Activated CD4-positive, alpha-beta T cell treated with anti-CD3 and anti-CD28 coated beads for 4 hours (primary cell): ENCODE measurements at regions not wholly inside any gene's neighbourhood (a gene's known extent, or its start where the extent isn't known, plus 50 kb on each side); places are given as distances from the start of the nearest gene placed in this dataset.

ENCODE experiments used
- DNase-seq, 2 donors: peaks; one replicate each; pipeline ENCODE4 v3.0.0-alpha.2; 2020

DNA sequence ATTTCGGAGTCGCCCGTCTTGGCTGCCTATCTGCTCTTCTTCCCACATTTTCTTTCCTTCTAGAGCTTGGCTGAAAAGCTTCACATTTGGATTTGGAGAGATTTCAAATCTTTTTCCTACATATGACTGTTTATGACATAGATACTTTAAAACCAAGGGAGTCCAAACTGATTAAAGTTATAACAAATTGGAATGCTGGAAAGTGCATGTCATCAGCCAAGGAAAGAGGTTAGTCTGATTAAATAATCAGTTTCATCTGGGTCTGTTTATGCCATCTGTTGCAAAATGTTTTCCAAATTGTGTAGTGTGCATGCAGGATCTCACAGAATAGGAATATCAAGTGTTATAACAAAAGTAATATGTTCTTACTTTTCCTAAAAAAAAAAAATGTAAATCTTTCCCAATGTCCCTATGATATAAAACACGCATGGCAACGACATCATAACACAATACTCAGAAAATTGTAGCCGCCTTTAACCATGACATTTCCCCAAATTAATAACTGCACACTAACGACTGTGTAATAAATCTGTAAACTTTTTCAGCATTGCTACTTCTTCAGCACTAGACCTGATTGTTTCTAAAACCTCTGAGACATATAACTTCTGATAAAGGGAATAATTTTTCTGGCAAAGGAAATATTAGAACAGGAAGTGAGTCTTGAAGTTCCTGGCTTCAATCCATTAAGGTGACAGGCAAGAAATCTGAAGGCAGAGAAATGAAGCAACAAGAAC, 230.2 kb upstream of the FOXQ1 start:
- no peak for DNase-seq

DNA sequence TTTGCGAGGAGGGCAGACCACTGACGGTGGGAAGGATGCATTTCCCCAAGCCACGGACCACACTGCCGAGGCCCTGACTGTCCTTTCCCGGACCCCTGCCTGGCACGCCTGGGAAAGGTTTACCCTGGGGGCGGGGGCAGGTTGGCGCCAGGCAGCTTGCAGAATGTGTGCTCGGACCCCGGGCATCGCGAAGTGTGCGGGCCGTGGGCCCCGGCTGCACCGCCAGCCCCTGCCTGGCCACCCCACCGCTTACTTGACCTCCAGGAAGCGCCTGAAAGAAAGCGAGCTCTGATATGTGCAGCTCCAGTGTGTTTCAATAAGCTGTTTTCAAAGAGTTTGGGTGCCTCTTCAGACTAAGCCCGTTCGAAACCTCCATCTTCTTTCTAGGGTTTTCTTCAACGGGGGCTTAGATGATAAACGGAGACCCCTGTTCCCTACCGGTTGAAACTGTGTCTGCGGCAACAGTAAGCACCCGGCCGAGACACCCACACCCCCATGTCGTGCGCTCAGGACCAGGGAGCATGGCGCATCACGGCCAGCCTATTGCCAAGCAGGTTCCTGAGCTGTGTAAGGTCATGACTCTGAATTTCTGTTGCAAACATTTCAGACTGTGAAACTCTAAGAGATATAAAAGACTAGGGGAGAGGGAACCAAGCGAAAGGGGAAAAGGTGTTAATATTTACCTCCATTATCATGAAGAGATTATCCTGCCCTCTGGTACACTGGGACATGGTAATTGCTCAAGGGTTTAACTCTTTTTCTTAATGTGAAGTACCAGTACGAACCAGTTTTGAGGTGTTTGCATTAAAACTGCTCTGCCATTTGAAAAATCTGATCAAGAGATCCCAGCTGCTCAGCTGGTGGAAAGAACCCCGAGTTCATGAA, 231.2 kb upstream of the FOXQ1 start:
- no peak for DNase-seq

DNA sequence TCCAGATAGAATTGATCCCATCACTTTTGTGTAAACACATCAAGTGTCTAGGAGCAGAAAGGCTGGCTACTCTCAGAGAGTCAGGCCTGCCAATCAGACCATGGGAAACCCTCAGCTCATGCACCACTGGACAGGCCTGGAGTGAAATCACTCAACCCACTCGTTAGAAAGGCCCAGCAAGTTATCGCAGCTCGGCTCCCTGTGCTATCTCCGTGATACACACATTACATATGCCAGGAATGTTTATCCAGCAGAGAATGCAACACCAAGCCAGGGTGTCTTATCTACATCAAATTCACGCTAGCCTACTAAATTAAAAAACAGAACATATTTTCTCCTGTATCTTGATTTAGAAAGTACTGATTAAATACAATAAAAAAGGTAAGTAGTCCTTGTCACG, 232.4 kb upstream of the FOXQ1 start:
- no peak for DNase-seq

DNA sequence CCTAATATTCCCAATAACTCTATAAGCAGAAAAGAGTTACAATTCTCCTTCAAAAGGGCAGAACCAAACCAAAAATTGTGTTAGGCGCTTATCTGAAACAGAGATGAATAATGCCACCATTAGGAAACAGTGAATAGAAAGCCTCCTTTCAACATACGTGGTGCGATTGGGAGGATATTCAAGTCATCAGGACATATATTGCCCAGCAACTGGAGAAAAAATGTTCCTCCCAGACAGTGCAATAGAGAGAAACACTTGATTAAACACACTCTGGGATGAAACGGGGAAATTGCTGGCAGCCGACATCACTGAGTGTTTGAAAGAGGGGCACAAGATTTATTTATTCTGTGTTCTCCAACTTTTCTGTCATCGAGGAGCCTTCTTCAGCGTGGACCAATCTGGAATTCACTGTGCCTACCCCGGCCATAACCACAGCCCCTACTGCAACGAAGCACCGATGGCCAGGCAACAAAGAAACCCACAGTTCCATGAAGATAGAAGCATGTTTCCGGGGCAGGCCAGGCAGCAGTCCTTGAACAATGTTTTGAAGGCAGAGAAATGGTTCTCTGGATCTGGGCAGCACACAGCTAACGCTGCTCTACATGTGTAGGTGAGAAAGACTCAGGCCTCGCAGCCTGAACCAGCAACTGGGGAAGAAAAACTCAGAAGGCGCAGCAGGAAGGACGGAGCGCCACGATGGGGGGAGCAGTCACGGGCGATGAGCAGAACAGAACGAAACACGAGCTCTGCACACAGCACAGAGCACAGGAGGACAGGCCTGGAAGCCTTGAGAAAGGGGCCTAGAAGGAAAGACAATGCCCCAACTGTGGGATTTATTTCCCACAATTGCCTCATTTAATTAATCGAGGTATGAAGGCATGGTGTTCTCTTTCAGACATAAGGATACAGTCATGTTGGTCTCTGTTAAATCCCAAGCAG, 234.2 kb upstream of the FOXQ1 start:
- no peak for DNase-seq

DNA sequence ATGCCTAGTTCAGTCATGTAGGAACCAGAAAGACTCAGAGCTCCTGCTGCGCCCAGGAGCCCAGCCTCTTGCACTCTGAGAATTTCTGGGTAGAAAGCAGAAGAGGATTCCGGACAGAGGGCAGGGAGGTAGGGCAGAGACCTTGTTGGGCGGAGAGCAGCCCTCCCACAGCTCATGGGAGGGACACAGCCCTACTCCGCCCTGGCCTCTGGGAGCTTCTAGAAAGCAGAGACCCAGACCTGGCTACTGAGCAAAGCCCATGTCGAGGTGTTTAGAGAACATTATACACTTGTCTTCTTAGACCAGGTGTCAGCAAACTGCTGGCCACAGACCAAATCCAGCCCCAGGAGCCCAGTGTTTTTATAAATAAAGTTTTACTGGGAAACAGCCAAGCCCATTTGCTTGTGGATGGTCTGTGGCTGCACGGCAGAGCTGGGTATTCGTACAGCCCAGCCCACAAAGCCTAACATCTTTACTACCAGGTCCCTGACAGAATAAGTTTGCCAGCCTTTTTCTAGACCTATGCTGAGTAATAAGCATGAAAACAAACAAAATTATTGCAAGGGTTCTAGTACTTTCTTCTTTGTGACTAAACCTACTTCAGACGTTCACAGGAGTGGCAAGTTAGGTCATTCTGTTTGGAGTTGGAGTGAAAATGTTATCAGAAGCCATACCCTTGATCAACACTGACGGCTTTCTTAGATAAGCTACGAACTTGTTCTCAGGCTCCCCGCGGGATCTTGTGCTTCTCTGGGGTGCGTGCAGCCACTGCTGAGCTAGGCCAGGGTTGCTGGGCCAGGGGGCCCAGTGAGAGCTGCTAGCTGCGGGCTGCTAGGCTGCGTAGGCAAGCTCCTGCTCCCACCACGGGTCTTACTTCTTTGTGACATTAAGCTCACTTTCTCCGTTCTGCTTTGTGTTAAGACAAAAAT, 235.1 kb upstream of the FOXQ1 start:
- no peak for DNase-seq

DNA sequence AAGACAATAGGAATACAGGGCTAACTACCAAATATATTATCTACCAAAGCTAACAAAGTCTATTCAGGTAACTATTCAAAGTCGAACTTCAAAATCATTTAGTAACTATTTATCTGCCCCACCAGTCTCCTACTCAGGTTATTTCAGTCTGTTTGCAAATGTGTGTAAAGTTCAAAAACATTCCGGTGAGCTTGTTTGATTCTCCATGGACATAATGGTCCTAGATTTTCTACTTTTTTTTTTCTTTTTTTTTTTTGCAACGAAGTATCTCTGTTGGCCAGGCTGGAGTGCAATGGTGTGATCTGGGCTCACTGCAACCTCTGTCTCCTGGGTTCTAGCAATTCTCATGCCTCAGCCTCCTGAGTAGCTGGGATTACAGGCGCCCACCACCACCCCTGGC, 236.0 kb upstream of the FOXQ1 start:
- no peak for DNase-seq

DNA sequence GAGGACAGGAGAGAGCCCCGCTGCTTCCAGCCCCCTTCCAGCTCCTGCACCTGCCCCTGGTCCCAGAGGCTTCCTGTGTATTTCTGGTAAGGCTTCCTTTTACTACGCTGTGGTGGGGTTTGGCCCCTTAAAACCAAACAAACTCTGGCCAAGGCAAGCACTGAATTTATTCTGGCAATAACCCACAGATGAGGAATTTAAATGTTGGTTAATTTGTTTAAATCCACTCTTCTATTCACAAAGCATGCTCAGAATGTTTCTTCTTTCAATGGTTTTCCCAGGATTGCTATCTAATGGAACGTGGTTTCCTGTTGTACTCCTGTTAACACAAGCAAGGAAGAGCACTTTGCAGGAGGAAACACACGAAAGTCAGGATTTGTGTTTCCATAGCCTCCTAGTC, 236.5 kb upstream of the FOXQ1 start:
- DNase-seq: no peak

DNA sequence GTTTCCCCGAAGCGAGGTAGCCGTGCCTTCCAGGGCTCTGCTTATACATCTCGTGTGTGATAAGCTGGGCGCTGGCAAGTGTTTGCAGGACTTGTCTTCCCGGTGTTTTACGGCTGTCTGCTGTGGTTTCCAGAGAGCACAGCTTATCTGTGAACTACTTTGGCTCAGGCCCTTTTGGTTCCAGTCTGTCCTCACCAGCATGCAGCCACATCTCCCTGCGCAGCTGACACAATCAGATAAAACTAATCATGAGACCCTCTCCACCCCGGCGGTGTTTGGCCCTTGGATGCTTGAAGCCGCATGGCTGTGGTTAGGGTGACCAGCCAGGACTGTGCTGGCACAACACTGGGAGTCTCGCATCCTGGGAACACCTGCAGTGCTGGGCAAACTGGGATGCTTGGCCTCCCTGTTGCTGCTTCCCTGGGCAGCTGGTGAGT, 241.8 kb upstream of the FOXQ1 start:
- no peak for DNase-seq

DNA sequence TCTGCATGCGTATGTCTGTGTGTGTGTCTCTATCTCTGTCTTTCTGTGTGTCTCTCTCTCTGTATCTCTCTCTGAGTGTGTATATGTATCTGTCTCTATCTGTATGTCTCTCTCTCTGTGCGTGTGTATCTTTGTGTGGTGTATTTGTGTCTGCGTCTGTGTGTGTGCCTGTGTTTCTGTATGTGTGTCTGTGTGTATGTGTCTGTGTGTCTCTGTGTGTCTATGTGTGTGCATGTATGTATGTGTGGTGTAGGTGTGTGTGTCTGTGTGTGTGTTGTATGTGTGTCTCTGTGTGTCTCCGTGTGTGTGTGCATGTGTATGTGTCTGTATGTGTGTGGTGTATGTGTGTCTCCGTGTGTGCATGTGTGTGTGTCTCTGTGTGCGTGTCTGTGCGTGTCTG, 243.0 kb upstream of the FOXQ1 start:
- DNase-seq: no peak

DNA sequence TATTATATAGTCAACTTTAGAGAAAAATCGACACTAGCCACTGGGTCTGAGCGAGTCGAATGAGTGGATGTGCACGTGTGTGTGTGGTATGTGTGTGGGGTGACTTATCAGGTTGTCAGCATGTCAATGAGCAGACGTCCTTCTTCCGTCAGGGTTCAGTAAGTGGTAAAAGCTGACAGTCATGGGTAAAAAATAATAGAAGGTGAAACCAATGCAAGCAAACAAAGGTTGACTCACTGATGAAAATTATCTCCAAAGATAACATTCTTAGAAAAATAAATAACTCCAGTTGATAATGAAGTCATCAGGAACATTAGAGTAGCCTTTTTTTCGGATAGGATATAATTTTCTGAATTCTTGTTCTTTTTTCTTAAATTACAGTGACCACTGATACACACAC, 243.8 kb upstream of the FOXQ1 start:
- DNase-seq: no peak

DNA sequence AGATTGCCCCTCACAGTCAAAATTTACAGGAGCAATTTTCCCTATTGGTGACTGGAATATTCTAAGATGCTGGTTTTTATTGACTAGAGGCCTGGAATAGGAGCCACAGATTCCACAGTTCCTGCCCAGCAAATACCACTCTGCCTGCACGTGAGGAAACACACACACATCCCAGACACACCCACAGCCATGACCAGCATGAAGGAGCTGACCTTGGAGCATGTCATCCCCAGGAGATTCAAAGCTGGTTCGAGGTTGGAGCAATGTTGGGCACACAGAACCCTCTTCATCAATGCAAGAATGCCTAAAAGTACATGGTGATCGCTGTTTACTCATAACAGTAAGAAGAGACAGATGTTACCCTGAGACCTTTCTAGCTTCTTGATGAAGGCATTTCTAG, 244.6 kb upstream of the FOXQ1 start:
- no peak for DNase-seq

DNA sequence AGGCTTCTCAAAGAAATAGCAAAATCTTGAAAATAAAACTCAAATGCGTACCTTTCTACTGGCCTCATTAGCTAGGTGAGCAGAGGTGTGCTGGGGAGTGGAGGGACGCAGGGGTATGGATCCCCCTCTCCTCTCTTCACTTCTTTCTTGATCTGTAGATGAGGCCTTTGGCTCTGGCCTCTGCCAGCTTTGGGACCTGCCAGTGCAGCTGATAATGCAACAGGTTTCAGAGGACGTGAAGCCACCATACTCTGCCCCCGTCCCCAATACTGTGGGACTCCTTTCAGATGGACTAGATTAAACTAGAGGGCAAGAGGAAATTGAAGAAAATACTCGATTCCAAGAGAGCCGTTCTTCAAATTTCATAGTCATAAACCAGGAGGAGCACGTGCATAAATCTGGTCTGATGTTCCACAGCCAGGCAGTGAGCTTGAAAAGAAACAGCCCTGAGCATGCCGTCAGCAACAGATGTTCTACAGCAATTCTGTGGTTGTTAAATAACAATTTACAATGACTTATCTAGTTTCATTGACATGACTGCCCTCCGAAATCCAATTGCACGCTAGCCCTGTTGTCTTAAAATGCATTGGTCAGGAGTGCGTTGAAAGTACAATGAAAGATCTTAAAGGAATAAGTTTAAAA, 245.3 kb upstream of the FOXQ1 start:
- no peak for DNase-seq

DNA sequence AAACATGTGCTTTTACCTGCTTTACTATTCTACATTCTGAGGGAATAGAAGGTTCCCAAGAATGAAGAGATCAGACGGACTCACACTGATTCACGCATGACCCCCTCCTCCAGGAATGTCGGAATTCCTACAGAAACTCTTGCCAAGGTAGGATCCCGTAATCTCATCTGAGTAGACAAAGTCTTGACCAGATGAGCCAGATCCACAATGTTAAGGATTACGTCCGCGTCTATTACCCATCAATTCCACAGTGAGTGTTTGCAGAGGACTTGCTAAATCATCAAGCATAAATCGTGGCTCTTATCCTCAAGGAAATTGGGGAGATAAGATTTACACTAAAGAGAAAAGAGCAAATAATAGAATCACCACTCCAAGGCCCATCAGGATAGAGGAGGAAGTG, 245.9 kb upstream of the FOXQ1 start:
- DNase-seq: no peak

DNA sequence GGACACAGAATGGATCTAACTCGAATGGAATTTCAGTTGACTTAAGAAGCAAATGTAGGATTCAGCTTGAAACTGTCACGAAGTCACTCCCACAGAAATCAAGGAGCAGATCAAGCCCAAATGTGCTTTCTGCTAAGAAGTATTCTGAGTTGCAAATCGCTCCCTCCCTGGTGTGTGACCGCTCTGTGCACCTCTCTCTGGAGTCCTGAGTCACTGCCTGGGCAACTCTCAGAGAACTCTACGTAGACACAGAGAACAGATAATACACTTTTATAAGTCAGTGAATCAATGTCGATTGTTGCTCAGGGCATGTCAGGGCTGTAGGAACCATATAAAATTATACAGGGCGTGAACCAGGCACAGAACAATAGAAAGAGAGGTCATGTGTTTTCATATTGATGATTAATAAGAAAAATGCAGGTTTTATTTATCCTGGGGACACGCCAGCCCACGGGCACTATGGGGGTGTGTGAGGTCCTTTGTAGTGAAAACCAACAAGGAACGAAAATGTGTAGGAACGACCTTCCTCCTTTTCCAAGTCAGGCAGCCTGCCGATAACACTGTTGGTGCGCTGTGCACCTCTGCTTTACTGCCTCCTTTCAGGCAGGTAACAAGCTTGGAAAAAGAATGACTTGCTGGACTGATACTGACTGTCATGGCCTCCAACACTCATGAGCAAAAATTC, 248.1 kb upstream of the FOXQ1 start:
- no peak for DNase-seq

DNA sequence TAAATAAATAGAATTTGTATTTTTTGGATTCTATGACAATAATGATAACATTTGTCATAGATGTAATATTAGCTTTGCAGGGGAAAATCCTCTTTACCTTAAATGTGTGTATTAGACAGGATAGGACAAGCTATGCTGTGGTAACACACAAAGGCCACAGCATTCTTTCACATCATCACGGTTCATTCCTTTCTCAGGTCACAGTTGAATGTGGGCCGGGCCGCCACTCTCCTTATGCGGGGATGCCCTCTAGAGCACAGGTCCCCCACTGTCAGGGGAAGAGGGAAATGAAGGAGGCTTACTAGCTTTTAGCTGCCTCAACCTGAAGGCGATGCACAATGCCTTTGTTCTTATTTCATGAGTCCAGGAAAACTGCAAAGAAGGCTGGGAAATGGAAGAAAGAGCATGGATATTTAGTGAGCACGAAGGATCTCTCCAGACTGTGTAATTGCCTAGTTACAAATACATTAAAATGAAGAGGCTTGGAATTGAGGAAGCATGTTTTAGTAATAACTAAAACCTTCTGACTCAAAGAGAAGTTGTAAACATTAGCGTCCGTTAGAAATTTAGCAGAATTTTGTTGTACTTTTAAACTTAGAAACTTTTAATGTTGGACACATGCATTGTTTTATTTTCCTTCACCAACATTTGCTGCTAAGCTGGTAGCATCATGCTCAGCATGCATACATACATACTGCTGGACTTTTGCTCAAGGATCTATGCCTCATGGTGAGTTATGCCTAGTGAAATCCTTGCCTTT, 248.9 kb upstream of the FOXQ1 start:
- no peak for DNase-seq

DNA sequence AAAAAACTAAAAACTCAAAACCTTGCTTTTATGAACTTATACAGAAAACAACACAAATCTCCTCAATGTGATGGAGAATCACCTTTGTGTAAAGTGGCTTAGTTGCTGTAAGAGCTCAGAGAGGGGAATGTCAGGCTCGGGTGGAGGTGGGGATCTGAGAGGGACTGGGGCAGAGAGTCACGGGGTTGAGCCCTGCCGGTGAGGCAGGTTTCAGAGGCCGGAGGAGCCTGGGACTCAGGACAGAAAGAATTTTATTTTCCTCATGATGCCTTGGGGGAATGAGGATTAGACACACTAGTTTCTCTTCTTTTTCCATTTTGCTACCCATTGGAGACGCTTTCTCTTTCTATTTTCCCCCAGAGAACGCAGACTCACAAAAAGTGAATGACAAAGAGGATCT, 252.3 kb upstream of the FOXQ1 start:
- DNase-seq: no peak

DNA sequence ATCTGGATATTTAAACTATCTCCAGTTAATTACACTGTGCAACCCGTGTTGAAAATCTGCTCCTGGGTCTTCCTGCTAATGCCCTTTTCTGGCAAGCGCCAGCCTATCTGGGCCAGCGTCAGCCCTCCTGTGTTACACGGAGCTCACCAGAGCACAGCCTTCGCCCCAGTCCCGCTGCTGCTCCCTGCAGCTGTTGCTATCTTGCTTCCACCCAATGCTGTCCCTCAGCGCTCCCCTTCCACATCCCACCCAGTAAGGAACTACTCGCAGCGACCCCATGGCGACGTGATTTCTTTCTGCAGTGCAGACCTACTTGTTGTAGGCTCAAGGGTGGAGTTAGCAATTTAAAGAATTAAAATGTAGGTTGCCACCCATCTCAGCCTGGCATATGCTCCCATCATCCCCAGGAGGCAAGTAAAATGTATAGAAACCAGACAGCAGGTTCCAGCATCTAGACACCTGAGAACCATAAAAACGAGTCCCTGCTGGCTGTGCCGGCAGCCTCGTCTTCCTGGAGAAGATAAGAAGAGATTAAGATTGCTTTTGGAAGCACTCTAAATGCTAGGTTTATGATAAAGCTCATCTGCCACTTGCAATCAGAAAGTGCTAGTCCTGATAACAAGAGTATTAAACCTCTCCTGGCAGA, 254.3 kb upstream of the FOXQ1 start:
- DNase-seq: no peak

DNA sequence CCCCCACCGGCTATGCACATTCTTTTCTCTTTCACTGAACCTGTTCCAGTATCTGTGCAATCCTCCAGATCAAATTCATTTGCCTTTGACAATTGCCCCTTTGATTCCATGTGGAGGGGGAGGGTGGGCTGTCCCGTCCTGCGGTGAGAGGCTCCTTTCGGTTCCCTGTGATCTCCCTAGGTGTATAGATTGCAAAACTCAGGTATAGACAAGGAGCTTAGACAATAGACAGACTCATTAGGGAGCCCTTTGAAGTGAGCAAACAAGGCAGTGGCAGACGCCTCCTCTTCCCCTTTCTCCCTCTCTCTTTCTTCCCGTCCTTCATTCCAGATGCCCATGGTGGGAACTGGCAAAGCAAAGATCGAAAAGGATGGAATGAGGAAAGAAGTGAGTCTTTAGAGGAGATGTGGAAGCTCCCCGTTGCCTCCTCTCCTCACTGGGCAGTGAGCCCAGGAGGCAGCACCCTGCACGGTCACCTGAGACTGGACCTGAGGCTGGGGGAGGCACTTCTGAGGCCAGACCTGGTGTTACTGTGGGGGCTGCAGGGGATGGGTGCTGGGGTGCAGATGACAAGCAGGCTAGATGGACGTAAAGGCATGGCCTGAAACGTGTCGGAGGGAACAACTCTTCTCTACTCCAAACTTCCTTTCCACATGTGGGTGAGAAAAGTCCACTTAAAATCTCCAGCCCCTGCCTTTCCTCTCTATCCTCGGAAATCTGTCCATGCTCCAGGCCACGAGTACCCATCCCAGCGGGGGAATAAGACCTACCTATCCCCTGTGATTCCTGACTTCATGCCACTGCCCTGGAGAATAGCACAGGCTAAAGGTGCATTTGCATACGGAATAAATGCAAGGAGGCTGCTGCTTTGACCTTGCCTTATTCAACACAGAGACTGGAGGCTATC, 256.6 kb upstream of the FOXQ1 start:
- DNase-seq: no peak

DNA sequence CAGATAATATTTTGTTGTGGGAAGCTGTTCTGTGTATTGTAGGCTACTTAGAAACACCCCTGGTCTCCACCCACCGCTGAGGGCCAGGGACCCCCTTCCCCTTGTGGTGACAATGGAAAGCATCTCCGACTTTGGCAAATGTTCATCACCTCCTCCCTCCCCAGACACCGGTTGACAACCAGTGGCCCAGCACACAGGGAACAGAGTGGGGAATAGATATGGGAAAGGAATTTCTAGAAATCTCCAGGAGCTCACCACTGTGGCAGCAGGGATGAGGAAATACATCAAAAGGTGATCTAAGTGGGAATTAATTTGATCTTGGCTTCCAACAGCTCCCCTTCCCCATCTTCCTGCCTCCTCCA, 257.3 kb upstream of the FOXQ1 start:
- no peak for DNase-seq
